ENCODE measurements at regions not wholly inside any gene's neighbourhood (a gene's known extent, or its start where the extent isn't known, plus 50 kb on each side); places are given as distances from the start of the nearest gene placed in this dataset.

GRCh38 chr1:77632216-77632615 is 50.2 kb downstream of the ZZZ3 start:
- Histone ChIP-seq H3K9me3 (ENCODE audit: control extremely low read depth in 1 of 5, control insufficient read depth in 4 of 5, insufficient read depth in 2 of 5, low read depth in 1 of 5, low read length in 4 of 5) (no peaks in the 10 kb centered on the region), H3K27me3 (replicated peaks in 2 of 5; ENCODE audit: control insufficient read depth in 4 of 5, insufficient read depth in 5 of 5, low read length in 4 of 5) (no peaks in the 10 kb centered on the region), H3K36me3 (ENCODE audit: control insufficient read depth in 4 of 4, insufficient read depth in 4 of 4, low read length in 3 of 4) (peaks cover 14 to 45% (median 38%) of the 10 kb centered on the region in 4 experiments), H3K4me1 (ENCODE audit: control extremely low read depth in 1 of 4, control insufficient read depth in 4 of 4, insufficient read depth in 4 of 4, low read length in 3 of 4) (peaks cover 2 to 10% (median 7%) of the 10 kb centered on the region in 4 experiments), H3K27ac (ENCODE audit: insufficient read depth in 1 of 2, low read depth in 1 of 2, low read length in 2 of 2, poor library complexity in 1 of 2, severe bottlenecking in 2 of 2) (no peak overlapping the region), H3K4me3 (ENCODE audit: control insufficient read depth in 1 of 7, extremely low read depth in 1 of 7, insufficient read depth in 4 of 7, low read depth in 2 of 7, low read length in 6 of 7) (no peak overlapping the region)
- POLR2A ChIA-PET: no interaction called here
- DNase-seq: peak in 2 of 3 donors; percentile 32 to 49
- WGBS (ENCODE audit: insufficient coverage): 45% methylated on average over 3 of the region's 3 CpGs
- CTCF ChIA-PET: interaction anchor here (0.7 to 1.4 kb wide), 3 partner anchors 13 to 27 kb away, joined by 3 to 4 read pairs (median 4); no protein-coding TSS in a partner anchor

DNA sequence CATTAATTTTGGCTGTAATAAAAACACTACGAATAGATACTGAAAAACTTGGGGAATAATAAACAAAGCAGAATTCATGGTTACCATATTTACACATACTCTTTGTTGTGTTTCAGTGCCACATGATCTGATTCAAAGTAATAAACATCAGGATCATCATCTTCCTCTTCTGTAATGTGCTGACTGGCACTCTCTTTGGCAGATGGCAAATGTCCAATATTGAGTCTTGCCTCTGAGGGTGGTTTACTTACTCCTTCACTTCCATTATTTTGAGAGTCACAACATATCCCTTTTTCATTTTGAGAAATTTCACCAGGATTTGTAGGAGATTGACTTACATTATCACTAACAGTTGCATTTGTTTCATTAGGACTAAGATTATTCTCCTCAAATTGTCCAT is 50.7 kb downstream of the ZZZ3 start:
- no peaks in the 10 kb centered on the region for H3K9me3 ChIP-seq (ENCODE audit: control extremely low read depth in 1 of 5, control insufficient read depth in 4 of 5, insufficient read depth in 2 of 5, low read depth in 1 of 5, low read length in 4 of 5)
- H3K27ac ChIP-seq (ENCODE audit: insufficient read depth in 1 of 2, low read depth in 1 of 2, low read length in 2 of 2, poor library complexity in 1 of 2, severe bottlenecking in 2 of 2): no peak overlapping the region
- H3K27me3 ChIP-seq (replicated peaks in 2 of 5; ENCODE audit: control insufficient read depth in 4 of 5, insufficient read depth in 5 of 5, low read length in 4 of 5): no peaks in the 10 kb centered on the region
- ChIA-PET POLR2A (no interaction called here), CTCF (no interaction called here)
- peak in 2 of 3 donors; percentile 22 to 28 for DNase-seq
- WGBS (ENCODE audit: insufficient coverage): no CpG with 5 or more reads among the region's 1 CpG
- H3K4me3 ChIP-seq (ENCODE audit: control insufficient read depth in 1 of 7, extremely low read depth in 1 of 7, insufficient read depth in 4 of 7, low read depth in 2 of 7, low read length in 6 of 7): no peak overlapping the region
- H3K4me1 ChIP-seq (ENCODE audit: control extremely low read depth in 1 of 4, control insufficient read depth in 4 of 4, insufficient read depth in 4 of 4, low read length in 3 of 4): peaks cover 2 to 10% (median 7%) of the 10 kb centered on the region in 4 experiments
- peaks cover 14 to 45% (median 37%) of the 10 kb centered on the region in 4 experiments for H3K36me3 ChIP-seq (ENCODE audit: control insufficient read depth in 4 of 4, insufficient read depth in 4 of 4, low read length in 3 of 4)

DNA sequence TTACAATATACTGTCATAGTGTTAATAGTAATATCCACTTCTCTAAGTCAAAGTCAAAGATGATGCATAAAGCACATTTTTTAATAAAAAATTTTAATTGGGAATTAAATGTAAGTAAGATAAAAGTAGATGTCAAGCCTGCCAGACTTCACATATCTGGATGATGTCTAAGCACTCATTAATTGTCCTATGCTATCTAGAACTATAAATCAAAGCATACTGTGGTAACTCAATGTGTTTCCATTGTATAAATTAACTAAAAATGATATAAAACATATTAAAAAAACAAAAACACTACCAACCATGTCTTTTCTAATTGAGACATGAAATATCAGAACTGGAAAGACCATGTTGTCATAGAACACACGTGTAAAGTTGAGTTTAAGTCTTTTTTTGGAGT is 51.2 kb downstream of the ZZZ3 start:
- H3K27ac ChIP-seq (ENCODE audit: insufficient read depth in 1 of 2, low read depth in 1 of 2, low read length in 2 of 2, poor library complexity in 1 of 2, severe bottlenecking in 2 of 2): no peak overlapping the region
- no peak for DNase-seq
- CTCF ChIA-PET: no interaction called here
- peaks cover 18 to 49% (median 40%) of the 10 kb centered on the region in 4 experiments for H3K36me3 ChIP-seq (ENCODE audit: control insufficient read depth in 4 of 4, insufficient read depth in 4 of 4, low read length in 3 of 4)
- POLR2A ChIA-PET: no interaction called here
- no peak overlapping the region for H3K4me3 ChIP-seq (ENCODE audit: control insufficient read depth in 1 of 7, extremely low read depth in 1 of 7, insufficient read depth in 4 of 7, low read depth in 2 of 7, low read length in 6 of 7)
- peaks cover 2 to 10% (median 7%) of the 10 kb centered on the region in 4 experiments for H3K4me1 ChIP-seq (ENCODE audit: control extremely low read depth in 1 of 4, control insufficient read depth in 4 of 4, insufficient read depth in 4 of 4, low read length in 3 of 4)
- no CpG with 5 or more reads among the region's 1 CpG for WGBS (ENCODE audit: insufficient coverage)
- peaks cover 0 to 3% (median 0%) of the 10 kb centered on the region in 5 experiments for H3K9me3 ChIP-seq (ENCODE audit: control extremely low read depth in 1 of 5, control insufficient read depth in 4 of 5, insufficient read depth in 2 of 5, low read depth in 1 of 5, low read length in 4 of 5)
- no peaks in the 10 kb centered on the region for H3K27me3 ChIP-seq (replicated peaks in 2 of 5; ENCODE audit: control insufficient read depth in 4 of 5, insufficient read depth in 5 of 5, low read length in 4 of 5)

GRCh38 chr1:77627978-77628570 is 54.4 kb downstream of the ZZZ3 start:
- ChIA-PET POLR2A (no interaction called here), CTCF (no interaction called here)
- Histone ChIP-seq H3K27me3 (replicated peaks in 2 of 5; ENCODE audit: control insufficient read depth in 4 of 5, insufficient read depth in 5 of 5, low read length in 4 of 5) (no peaks in the 10 kb centered on the region), H3K9me3 (ENCODE audit: control extremely low read depth in 1 of 5, control insufficient read depth in 4 of 5, insufficient read depth in 2 of 5, low read depth in 1 of 5, low read length in 4 of 5) (peaks cover 0 to 4% (median 0%) of the 10 kb centered on the region in 5 experiments), H3K36me3 (ENCODE audit: control insufficient read depth in 4 of 4, insufficient read depth in 4 of 4, low read length in 3 of 4) (peaks cover 19 to 61% (median 41%) of the 10 kb centered on the region in 4 experiments), H3K4me1 (ENCODE audit: control extremely low read depth in 1 of 4, control insufficient read depth in 4 of 4, insufficient read depth in 4 of 4, low read length in 3 of 4) (peaks cover 2 to 10% (median 7%) of the 10 kb centered on the region in 4 experiments), H3K27ac (ENCODE audit: insufficient read depth in 1 of 2, low read depth in 1 of 2, low read length in 2 of 2, poor library complexity in 1 of 2, severe bottlenecking in 2 of 2) (no peak overlapping the region), H3K4me3 (ENCODE audit: control insufficient read depth in 1 of 7, extremely low read depth in 1 of 7, insufficient read depth in 4 of 7, low read depth in 2 of 7, low read length in 6 of 7) (no peak overlapping the region)
- no peak for DNase-seq
- 93% methylated on average over 3 of the region's 4 CpGs for WGBS (ENCODE audit: insufficient coverage)

- POLR2A ChIA-PET: interaction anchor here (0.7 kb wide), 1 partner anchor 298 kb away, joined by 3 read pairs; no protein-coding TSS in a partner anchor
- H3K36me3 ChIP-seq (ENCODE audit: control insufficient read depth in 4 of 4, insufficient read depth in 4 of 4, low read length in 3 of 4): peaks cover 13 to 48% (median 29%) of the 10 kb centered on the region in 4 experiments
- no peak overlapping the region for H3K4me3 ChIP-seq (ENCODE audit: control insufficient read depth in 1 of 7, extremely low read depth in 1 of 7, insufficient read depth in 4 of 7, low read depth in 2 of 7, low read length in 6 of 7)
- peaks cover 0 to 4% (median 0%) of the 10 kb centered on the region in 5 experiments for H3K9me3 ChIP-seq (ENCODE audit: control extremely low read depth in 1 of 5, control insufficient read depth in 4 of 5, insufficient read depth in 2 of 5, low read depth in 1 of 5, low read length in 4 of 5)
- WGBS (ENCODE audit: insufficient coverage): no CpG with 5 or more reads among the region's 1 CpG
- H3K27ac ChIP-seq (ENCODE audit: insufficient read depth in 1 of 2, low read depth in 1 of 2, low read length in 2 of 2, poor library complexity in 1 of 2, severe bottlenecking in 2 of 2): no peak overlapping the region
- no peak for DNase-seq
- H3K27me3 ChIP-seq (replicated peaks in 2 of 5; ENCODE audit: control insufficient read depth in 4 of 5, insufficient read depth in 5 of 5, low read length in 4 of 5): no peaks in the 10 kb centered on the region
- CTCF ChIA-PET: no interaction called here
- no peaks in the 10 kb centered on the region for H3K4me1 ChIP-seq (ENCODE audit: control extremely low read depth in 1 of 4, control insufficient read depth in 4 of 4, insufficient read depth in 4 of 4, low read length in 3 of 4)
Observed at GRCh38 chr1:77625250-77625649, 57.2 kb downstream of the ZZZ3 start.

- no peak for DNase-seq
- peaks cover 0 to 4% (median 0%) of the 10 kb centered on the region in 5 experiments for H3K9me3 ChIP-seq (ENCODE audit: control extremely low read depth in 1 of 5, control insufficient read depth in 4 of 5, insufficient read depth in 2 of 5, low read depth in 1 of 5, low read length in 4 of 5)
- ChIA-PET POLR2A (no interaction called here), CTCF (no interaction called here)
- no peaks in the 10 kb centered on the region for H3K27me3 ChIP-seq (replicated peaks in 2 of 5; ENCODE audit: control insufficient read depth in 4 of 5, insufficient read depth in 5 of 5, low read length in 4 of 5)
- no peak overlapping the region for H3K27ac ChIP-seq (ENCODE audit: insufficient read depth in 1 of 2, low read depth in 1 of 2, low read length in 2 of 2, poor library complexity in 1 of 2, severe bottlenecking in 2 of 2)
- no peak overlapping the region for H3K4me3 ChIP-seq (ENCODE audit: control insufficient read depth in 1 of 7, extremely low read depth in 1 of 7, insufficient read depth in 4 of 7, low read depth in 2 of 7, low read length in 6 of 7)
- H3K4me1 ChIP-seq (ENCODE audit: control extremely low read depth in 1 of 4, control insufficient read depth in 4 of 4, insufficient read depth in 4 of 4, low read length in 3 of 4): no peaks in the 10 kb centered on the region
- peaks cover 12 to 38% (median 23%) of the 10 kb centered on the region in 4 experiments for H3K36me3 ChIP-seq (ENCODE audit: control insufficient read depth in 4 of 4, insufficient read depth in 4 of 4, low read length in 3 of 4)
Observed at GRCh38 chr1:77624102-77624501, 58.4 kb downstream of the ZZZ3 start.

DNA sequence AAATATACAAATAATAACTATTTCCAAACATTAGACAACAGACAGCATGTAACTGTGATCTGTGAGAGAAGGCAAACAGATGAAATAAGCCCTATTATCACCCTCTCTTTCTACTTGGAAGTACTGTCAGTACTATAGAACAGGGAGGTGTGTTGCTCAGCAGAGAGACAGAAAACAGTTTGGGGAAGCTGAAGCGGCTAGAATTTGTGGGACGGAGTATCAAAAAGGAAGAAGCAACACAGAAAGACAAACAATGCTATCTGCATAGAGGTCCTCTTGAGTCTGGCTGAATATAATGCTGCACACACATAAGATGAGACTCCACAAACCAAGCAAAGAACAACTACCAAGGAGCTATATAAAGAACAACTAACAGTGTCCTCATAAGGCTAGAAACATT is 59.4 kb downstream of the ZZZ3 start:
- ChIA-PET POLR2A (no interaction called here), CTCF (no interaction called here)
- no peak for DNase-seq
- Histone ChIP-seq H3K9me3 (ENCODE audit: control extremely low read depth in 1 of 5, control insufficient read depth in 4 of 5, insufficient read depth in 2 of 5, low read depth in 1 of 5, low read length in 4 of 5) (peaks cover 0 to 4% (median 0%) of the 10 kb centered on the region in 5 experiments), H3K4me1 (ENCODE audit: control extremely low read depth in 1 of 4, control insufficient read depth in 4 of 4, insufficient read depth in 4 of 4, low read length in 3 of 4) (no peaks in the 10 kb centered on the region), H3K4me3 (ENCODE audit: control insufficient read depth in 1 of 7, extremely low read depth in 1 of 7, insufficient read depth in 4 of 7, low read depth in 2 of 7, low read length in 6 of 7) (no peak overlapping the region), H3K36me3 (ENCODE audit: control insufficient read depth in 4 of 4, insufficient read depth in 4 of 4, low read length in 3 of 4) (peaks cover 12 to 37% (median 19%) of the 10 kb centered on the region in 4 experiments), H3K27me3 (replicated peaks in 2 of 5; ENCODE audit: control insufficient read depth in 4 of 5, insufficient read depth in 5 of 5, low read length in 4 of 5) (no peaks in the 10 kb centered on the region), H3K27ac (ENCODE audit: insufficient read depth in 1 of 2, low read depth in 1 of 2, low read length in 2 of 2, poor library complexity in 1 of 2, severe bottlenecking in 2 of 2) (no peak overlapping the region)
- 100% methylated on average over 2 of the region's 2 CpGs for WGBS (ENCODE audit: insufficient coverage)
